Caki2 (cell line): ENCODE measurements at regions not wholly inside any gene's neighbourhood (a gene's known extent, or its start where the extent isn't known, plus 50 kb on each side); places are given as distances from the start of the nearest gene placed in this dataset.
A peak's percentile ranks its signal among the peaks of the same experiment; 100 is the strongest.
"Not testable (repeated sequence)": the region's sequence is repeated elsewhere in the genome, so short reads cannot be mapped to it uniquely, and the experiment has no call there.

ENCODE experiments used
- DNase-seq: peaks from one replicate; pipeline ENCODE4 v3.0.0-alpha.2; 2015; ENCODE audit warnings: low read depth
- in situ Hi-C: cut with HindIII; loops from 2 replicates; pipeline ENCODE4 v1.10.0; 2016; ENCODE audit warnings: low sequenced_read_pairs, low pct_unique_long_range_greater_than_20kb, mixed read lengths

DNA sequence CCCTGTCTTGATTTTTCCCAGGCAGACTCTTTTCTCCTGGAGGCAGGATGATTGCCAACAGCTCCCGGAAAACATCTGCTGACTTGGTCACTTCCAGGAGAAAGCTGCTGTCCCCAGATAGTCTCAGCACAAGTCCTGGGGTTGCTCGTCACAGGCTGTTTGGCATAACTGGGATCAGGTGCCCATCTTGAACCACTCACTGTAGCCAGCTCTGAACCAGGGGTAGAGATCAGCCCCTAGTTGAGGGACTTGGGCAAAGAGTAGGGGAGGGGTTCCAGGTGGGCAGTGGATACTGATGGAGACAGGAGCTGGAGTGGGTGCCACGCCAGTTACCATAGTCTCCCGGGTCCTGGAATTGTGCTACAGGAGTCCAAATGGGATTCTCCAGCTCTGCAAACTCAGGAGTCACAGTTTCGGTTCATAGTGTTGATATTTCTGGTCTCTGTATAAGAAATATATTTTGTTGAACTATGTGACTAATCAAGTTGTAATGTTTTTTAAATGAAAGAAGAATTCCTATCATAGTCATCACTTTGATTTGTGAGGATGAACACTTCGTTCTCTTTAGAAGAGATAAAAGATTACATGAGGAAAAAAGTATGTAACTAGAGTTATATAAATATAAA is 1154.5 kb downstream of the AACS start:
- DNase-seq, result no peak
- in situ Hi-C loops, result no loop called here

DNA sequence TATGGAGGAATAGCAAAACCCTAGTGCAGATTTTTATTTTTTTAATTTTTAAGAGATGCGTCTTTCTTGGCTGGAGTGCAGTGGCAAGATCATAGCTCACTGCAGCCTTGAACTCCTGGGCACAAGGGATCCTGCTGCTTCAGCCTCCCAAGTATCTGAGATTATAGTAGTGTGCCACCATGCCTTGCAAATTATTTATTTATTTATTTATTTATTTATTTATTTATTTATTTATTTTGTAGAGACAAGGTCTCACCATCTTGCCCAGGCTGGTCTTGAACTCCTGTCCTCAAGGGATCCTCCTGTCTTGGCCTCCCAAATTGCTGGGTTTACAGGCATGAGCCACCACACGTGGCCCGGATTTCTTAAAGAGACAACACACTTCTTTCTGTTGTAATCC is 1158.8 kb downstream of the AACS start:
- in situ Hi-C loops, result no loop called here
- no peak for DNase-seq

GRCh38 chr12:126228936-126229335 is 1163.7 kb downstream of the AACS start:
- DNase-seq, result no peak
- in situ Hi-C loops, result no loop called here

- DNase-seq, result no peak
- in situ Hi-C loops, result no loop called here
Measured at GRCh38 chr12:126232711-126233110, 1167.5 kb downstream of the AACS start.

GRCh38 chr12:126233625-126234024 is 1168.4 kb downstream of the AACS start:
- in situ Hi-C loops, result no loop called here
- DNase-seq, result no peak

- in situ Hi-C loops, result no loop called here
Measured at GRCh38 chr12:126243814-126244440, 1178.7 kb downstream of the AACS start.

DNA sequence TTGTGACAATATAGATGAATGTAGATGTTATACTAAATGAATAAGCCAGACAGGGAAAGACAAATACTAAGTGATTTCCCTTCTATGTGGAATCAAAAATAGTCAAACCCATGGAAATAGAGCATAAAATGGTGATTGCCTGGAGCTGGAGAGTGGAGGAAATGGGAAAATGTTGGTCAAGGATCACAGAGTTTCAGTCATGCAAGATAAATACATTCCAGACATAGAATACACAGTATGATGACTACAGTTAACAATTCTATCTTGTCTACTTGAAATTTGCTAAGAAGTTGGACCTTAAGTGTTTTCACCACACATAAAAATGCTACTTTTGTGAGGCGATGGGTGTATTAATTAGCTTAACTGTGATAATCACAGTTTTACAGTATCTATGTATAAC is 1182.7 kb downstream of the AACS start:
- in situ Hi-C loops, result no loop called here
- DNase-seq, result peak; percentile 56

More at GRCh38 chr12:126243814-126244440, 1178.7 kb downstream of the AACS start:
- no peak for DNase-seq

- in situ Hi-C loops, result no loop called here
- DNase-seq, result no peak
Measured at GRCh38 chr12:126248871-126249403, 1183.7 kb downstream of the AACS start.

GRCh38 chr12:126258190-126258589 is 1193.0 kb downstream of the AACS start:
- in situ Hi-C loops, result no loop called here

GRCh38 chr12:126262829-126263228 is 1197.6 kb downstream of the AACS start:
- in situ Hi-C loops, result no loop called here
- DNase-seq, result no peak

More at GRCh38 chr12:126258190-126258589, 1193.0 kb downstream of the AACS start:
- DNase-seq, result no peak

DNA sequence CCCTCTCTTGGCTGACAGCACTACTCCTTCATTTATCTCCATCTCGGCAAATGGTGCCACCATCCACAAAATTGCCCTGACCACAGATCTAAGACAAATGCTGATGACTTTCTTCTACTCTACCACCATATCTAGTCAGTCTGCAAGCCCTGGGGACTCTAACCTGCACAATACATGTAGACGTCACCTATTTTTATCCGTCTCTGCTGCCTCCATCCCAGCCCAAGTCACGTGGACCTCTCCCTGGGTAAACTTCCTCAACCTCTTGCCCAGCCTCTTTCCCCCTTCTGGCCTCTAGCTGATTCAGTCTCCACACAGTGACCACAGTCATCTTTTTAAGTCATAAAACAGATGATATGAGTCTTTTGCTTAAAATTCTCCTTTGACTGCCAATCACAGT is 1203.0 kb downstream of the AACS start:
- no peak for DNase-seq

GRCh38 chr12:126271159-126271558 is 1205.9 kb downstream of the AACS start:
- DNase-seq, result no peak

More for the DNA sequence above, 1203.0 kb downstream of the AACS start:
- in situ Hi-C loops, result no loop called here

GRCh38 chr12:126282691-126283090 is 1217.5 kb downstream of the AACS start:
- no peak for DNase-seq
- in situ Hi-C loops, result no loop called here

More at GRCh38 chr12:126271159-126271558, 1205.9 kb downstream of the AACS start:
- in situ Hi-C loops, result no loop called here

DNA sequence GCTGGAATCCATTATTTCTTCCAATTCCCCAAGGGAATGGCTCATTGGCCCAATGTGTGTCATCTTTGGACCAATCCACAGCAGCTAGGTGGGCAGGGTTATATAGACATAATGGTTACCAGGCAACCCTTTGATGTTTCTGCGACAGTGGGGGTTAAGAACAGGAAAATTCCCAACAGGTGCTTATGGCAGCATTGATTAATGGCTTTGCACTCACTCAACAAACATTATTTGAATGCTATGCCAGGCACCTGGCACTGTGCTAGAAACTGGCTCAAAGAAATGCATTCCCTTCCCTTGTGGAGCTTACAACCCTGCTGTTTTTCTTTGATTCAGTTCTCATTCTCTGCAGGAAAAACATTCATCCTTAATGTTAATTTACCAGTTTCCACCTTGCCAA is 1221.0 kb downstream of the AACS start:
- in situ Hi-C loops, result no loop called here

DNA sequence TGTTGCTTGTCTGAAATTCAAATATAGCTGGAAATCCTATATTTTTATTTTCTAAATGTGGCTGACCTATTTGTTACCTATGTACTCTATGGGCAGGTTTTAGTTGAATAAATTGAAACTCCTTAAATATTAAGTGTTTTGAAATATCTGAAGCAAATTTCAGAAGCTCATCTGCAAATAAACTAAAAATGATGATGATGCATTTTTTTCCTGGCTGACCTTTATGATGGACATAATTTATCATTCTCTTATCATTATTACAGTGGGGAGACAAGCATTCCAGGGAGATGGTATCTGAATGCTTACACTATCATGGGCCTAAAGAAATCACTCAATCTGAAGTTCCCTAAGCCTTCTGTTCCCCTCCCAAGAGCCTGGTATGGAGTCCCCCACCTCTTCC is 1225.2 kb downstream of the AACS start:
- in situ Hi-C loops, result no loop called here
- no peak for DNase-seq

More for the DNA sequence above, 1221.0 kb downstream of the AACS start:
- DNase-seq, result no peak

DNA sequence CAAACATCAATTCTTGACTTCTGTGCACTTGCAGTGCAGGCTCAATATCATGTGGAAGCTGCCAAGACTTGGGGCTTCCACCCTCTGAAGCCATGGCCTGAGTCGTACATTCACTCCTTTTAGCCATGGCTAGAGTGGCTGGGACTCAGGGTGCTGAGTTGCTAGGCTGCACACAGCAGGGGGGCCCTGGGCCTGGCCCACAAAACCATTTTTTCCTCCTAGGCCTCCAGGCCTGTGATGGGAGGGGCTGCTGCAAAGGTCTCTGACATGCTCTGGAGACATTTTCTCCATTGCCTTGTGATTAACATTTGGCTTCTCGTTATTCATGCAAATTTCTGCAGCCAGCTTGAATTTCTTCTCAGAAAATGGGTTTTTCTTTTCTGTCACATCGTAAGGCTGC is 1226.8 kb downstream of the AACS start:
- DNase-seq, in situ Hi-C loops: not testable (repeated sequence)

DNA sequence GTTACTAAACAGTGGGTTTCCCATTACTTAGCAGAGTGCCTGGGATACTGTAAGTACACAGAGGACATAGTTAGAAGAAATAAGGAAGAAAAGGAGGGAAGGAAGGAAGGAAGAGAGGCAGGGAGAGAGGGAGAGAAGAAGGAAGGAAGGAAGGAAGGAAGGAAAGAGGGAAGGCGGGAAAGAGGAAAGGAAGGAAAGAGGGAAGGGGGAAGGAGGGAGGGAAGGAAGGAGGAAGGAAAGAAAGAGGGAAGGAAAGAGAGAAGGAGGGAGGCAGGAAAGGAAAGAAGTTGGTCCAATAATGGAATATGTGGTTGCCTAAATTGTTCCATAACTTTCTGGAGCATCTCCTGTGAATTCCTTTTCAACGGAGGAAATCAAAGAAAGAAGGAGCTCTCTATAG is 1230.4 kb downstream of the AACS start:
- in situ Hi-C loops, result no loop called here

GRCh38 chr12:126309278-126309677 is 1244.0 kb downstream of the AACS start:
- in situ Hi-C loops, result no loop called here
- no peak for DNase-seq

More for the DNA sequence above, 1230.4 kb downstream of the AACS start:
- DNase-seq, result no peak

- in situ Hi-C loops, result no loop called here
- DNase-seq, result no peak
Measured at GRCh38 chr12:126312457-126312856, 1247.2 kb downstream of the AACS start.

DNA sequence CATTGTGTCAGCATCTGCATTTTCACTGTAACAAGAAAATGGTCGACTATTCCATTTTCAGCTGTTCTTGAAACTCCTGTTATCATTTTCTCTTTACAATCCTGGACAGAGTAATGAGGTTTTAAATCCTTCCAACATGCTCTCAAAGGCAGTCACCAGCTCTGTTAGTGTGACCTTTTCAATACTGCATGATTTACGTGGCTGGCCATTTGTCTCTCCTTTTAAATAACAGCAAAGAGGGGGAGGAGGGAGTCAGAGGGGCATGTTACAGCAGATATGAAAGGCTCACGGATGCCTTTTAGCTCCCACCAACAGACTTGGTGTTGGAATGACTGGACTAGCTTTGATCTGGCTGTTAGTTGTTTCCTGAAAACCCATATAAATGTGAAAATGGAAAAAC is 1251.2 kb downstream of the AACS start:
- in situ Hi-C loops, result no loop called here
- DNase-seq, result no peak
